Upper lobe of left lung (tissue), 6 donors: ENCODE measurements at regions not wholly inside any gene's neighbourhood (a gene's known extent, or its start where the extent isn't known, plus 50 kb on each side); places are given as distances from the start of the nearest gene placed in this dataset.

Experiments used
- ATAC-seq, 2 donors: fragments of 200-7000 bp; cut with Tn5 transposase; one replicate each; pipeline ENCODE4 v1.9.1; 2022; ENCODE audit warnings: mild to moderate bottlenecking in 2 of 2, moderate library complexity in 2 of 2; ENCODE audit not compliant: low FRiP score in 2 of 2
- DNase-seq, 2 donors: peaks; one replicate each; pipeline ENCODE4 v3.0.0-alpha.2; 2019 to 2020
- H3K27ac ChIP-seq, 4 donors: fragments of 200-600 bp; sonication (generic); one replicate each; pipeline ENCODE4 v1.5.1; 2016 to 2019
- H3K27me3 ChIP-seq, 4 donors: fragments of 200-600 bp; sonication (generic); one replicate each; pipeline ENCODE4 v1.5.1; 2017 to 2019
- H3K36me3 ChIP-seq, 4 donors: fragments of 200-600 bp; sonication (generic); one replicate each; pipeline ENCODE4 v1.5.1; 2016 to 2019
- H3K4me1 ChIP-seq, 4 donors: fragments of 200-600 bp; sonication (generic); one replicate each; pipeline ENCODE4 v1.5.1; 2018 to 2019
- H3K4me3 ChIP-seq, 4 donors: fragments of 200-600 bp; sonication (generic); one replicate each; pipeline ENCODE4 v1.5.1; 2017 to 2019; ENCODE audit warnings: mild to moderate bottlenecking in 2 of 4, moderate library complexity in 1 of 4
- H3K9me3 ChIP-seq, 4 donors: fragments of 200-600 bp; sonication (generic); one replicate each; pipeline ENCODE4 v1.5.1; 2018 to 2019
- EP300 ChIP-seq, 4 donors: sonication (generic); formaldehyde crosslinking; IDR thresholded peaks; one replicate each; pipeline ENCODE4 v1.5.1; 2017; ENCODE audit warnings: antibody characterized with exemption in 4 of 4, control low read depth in 2 of 4
- POLR2A ChIP-seq, 4 donors: fragments of 450-650 bp; IDR thresholded peaks; one replicate each; pipeline ENCODE4 v1.5.1; 2016 to 2017; ENCODE audit warnings: antibody characterized with exemption in 4 of 4, mild to moderate bottlenecking in 2 of 4
- POLR2AphosphoS5 ChIP-seq, 2 donors: sonication (generic); formaldehyde crosslinking; IDR thresholded peaks; one replicate each; pipeline ENCODE4 v1.5.1; 2017; ENCODE audit warnings: antibody characterized with exemption in 2 of 2
- WGBS, 2 donors: methylation state at CpG; one replicate each; pipeline ENCODE4 v1.1.5; 2017 to 2018; 5-methylcytosine and 5-hydroxymethylcytosine counted together
- TF ChIP-seq, protein P1 (sequence below), 6 experiments: fragments of 450-650 bp in 4 of 6; fragments of 200-600 bp in 2 of 6; sonication (generic) in 2 of 6; IDR thresholded peaks; one replicate each; pipeline ENCODE4 v1.5.1; 2016 to 2019; ENCODE audit warnings: antibody characterized with exemption in 6 of 6
- donor health status: DM: no; HTN: no; CAD: no; lungs with moderate emphysema.
- donor health status: DM: no; HTN: yes; CAD: no; lungs with severe emphysema.

DNA sequence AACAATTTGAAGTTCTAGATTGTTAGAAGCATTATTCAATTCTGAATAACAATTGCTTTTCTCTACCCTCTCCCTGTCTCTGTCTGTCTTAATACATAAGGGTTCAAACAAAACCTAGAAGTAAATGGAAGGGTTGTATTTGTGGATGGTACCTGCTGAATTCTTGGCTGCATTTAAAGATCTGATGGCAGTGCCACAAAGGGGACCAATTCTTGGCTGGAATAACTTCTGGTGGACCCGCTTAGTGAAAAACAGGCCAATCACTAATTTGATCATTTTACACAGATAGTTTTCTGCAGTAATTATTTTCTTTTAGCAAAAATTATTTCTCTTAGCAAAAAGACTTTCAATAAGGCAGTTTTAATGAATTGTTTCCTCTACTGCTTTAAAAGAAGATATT is 353.5 kb downstream of the MYCN start:
- H3K27me3 ChIP-seq = no peaks in the 10 kb centered on the region
- TF ChIP-seq, protein P1, sequence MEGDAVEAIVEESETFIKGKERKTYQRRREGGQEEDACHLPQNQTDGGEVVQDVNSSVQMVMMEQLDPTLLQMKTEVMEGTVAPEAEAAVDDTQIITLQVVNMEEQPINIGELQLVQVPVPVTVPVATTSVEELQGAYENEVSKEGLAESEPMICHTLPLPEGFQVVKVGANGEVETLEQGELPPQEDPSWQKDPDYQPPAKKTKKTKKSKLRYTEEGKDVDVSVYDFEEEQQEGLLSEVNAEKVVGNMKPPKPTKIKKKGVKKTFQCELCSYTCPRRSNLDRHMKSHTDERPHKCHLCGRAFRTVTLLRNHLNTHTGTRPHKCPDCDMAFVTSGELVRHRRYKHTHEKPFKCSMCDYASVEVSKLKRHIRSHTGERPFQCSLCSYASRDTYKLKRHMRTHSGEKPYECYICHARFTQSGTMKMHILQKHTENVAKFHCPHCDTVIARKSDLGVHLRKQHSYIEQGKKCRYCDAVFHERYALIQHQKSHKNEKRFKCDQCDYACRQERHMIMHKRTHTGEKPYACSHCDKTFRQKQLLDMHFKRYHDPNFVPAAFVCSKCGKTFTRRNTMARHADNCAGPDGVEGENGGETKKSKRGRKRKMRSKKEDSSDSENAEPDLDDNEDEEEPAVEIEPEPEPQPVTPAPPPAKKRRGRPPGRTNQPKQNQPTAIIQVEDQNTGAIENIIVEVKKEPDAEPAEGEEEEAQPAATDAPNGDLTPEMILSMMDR (IDR thresholded peaks at IDR 0.05) = no peak
- TF ChIP-seq POLR2AphosphoS5 (IDR thresholded peaks at IDR 0.05) = no peak
- TF ChIP-seq EP300 (IDR thresholded peaks at IDR 0.05) = no peak
- no peak for TF ChIP-seq POLR2A (IDR thresholded peaks at IDR 0.05)
- no peak overlapping the region for H3K27ac ChIP-seq
- WGBS, 2 donors = 84 to 97% methylated on average over 1 of the region's 1 CpG
- H3K9me3 ChIP-seq = no peaks in the 10 kb centered on the region
- H3K36me3 ChIP-seq = no peaks in the 10 kb centered on the region
- no peaks in the 10 kb centered on the region for H3K4me1 ChIP-seq
- DNase-seq (no peak), ATAC-seq (no peak)
- no peak overlapping the region for H3K4me3 ChIP-seq

DNA sequence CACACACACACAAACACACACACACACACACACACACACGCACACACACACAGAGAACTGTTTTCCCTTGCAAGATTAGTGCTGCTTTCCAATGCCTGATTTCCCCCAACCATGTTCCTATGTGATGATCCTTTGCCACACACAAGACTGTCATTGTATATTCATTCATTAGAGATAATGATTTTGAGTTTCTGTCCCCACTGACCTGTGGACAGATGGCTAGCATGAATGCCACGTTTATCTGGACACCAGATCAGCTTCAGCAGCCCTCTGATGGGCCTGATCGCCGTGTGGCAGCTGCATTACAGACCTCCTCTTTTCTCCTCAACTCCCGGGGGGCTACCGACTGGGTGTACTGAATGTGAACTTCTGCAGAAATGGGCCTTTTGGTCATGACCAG is 353.0 kb downstream of the MYCN start:
- Histone ChIP-seq H3K9me3 (no peaks in the 10 kb centered on the region), H3K27ac (no peak overlapping the region), H3K4me1 (no peaks in the 10 kb centered on the region), H3K36me3 (no peaks in the 10 kb centered on the region), H3K27me3 (no peaks in the 10 kb centered on the region), H3K4me3 (no peak overlapping the region)
- WGBS, 2 donors = 65 to 69% methylated on average over 6 of the region's 6 CpGs
- no peak for ATAC-seq
- no peak for DNase-seq
- TF ChIP-seq POLR2A (IDR thresholded peaks at IDR 0.05) (no peak), POLR2AphosphoS5 (IDR thresholded peaks at IDR 0.05) (no peak), EP300 (IDR thresholded peaks at IDR 0.05) (no peak)
- TF ChIP-seq, protein P1 (IDR thresholded peaks at IDR 0.05) = no peak

- H3K9me3 ChIP-seq = no peaks in the 10 kb centered on the region
- TF ChIP-seq, protein P1 (IDR thresholded peaks at IDR 0.05) = no peak
- TF ChIP-seq POLR2AphosphoS5 (IDR thresholded peaks at IDR 0.05) = no peak
- TF ChIP-seq POLR2A (IDR thresholded peaks at IDR 0.05) = no peak
- TF ChIP-seq EP300 (IDR thresholded peaks at IDR 0.05) = no peak
- ATAC-seq = no peak
- no peaks in the 10 kb centered on the region for H3K36me3 ChIP-seq
- H3K27me3 ChIP-seq = no peaks in the 10 kb centered on the region
- no peak for DNase-seq
- no peaks in the 10 kb centered on the region for H3K4me1 ChIP-seq
- no peak overlapping the region for H3K27ac ChIP-seq
- WGBS, 2 donors = 88 to 93% methylated on average over 7 of the region's 7 CpGs
- no peak overlapping the region for H3K4me3 ChIP-seq
These were observed 351.6 kb downstream of the MYCN start for GRCh38 chr2:16291731-16292550.

DNA sequence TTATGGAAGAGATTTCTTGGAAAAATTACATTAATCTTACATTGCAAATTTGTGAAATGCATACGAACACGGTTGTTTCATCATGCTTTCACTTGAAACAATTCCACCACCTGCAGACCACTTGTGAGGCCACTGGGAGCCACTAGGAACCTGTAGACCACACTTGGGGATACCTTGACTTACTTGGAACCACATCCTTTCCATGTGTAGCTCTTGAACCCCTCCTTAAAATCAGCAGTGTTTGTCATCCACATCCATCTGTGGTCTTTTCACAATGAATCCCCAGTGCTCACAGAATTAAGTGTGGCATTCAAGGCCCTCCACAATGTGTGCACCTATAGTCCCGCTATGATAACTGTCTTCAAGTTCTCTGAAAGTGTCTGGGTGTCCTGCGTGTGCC is 350.9 kb downstream of the MYCN start:
- Histone ChIP-seq H3K9me3 (no peaks in the 10 kb centered on the region), H3K36me3 (no peaks in the 10 kb centered on the region), H3K27me3 (no peaks in the 10 kb centered on the region), H3K4me3 (no peak overlapping the region), H3K27ac (no peak overlapping the region), H3K4me1 (no peaks in the 10 kb centered on the region)
- WGBS, 2 donors = 87 to 93% methylated on average over 4 of the region's 4 CpGs
- TF ChIP-seq EP300 (IDR thresholded peaks at IDR 0.05) (no peak), POLR2AphosphoS5 (IDR thresholded peaks at IDR 0.05) (no peak), POLR2A (IDR thresholded peaks at IDR 0.05) (no peak)
- TF ChIP-seq, protein P1 (IDR thresholded peaks at IDR 0.05) = no peak
- DNase-seq (no peak), ATAC-seq (no peak)
